ENCODE measurements at regions not wholly inside any gene's neighbourhood (a gene's known extent, or its start where the extent isn't known, plus 50 kb on each side); places are given as distances from the start of the nearest gene placed in this dataset.

GRCh38 chr2:238701341-238702206 is 146.3 kb upstream of the TWIST2 start:
- no peak for DNase-seq (ENCODE audit: low read depth)

GRCh38 chr2:238702276-238703052 is 145.4 kb upstream of the TWIST2 start:
- DNase-seq (ENCODE audit: low read depth), result no peak

DNA sequence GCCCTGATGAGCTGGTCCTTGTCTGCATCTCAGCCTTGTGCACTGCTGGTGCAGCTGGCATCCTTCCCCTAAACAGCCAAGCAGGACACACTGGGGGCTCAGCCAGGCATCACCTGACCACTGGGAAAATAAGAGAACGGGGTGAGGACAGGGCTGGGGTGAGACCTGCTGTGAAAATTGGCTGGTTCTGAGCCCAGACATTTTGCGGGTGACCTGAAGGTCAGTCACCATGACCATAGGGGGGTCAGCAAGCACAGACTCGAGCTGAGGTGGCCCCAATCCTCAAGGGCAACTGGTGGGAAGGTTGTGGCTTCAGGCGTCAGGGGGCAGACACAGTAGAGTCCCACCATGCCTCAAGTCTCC is 144.9 kb upstream of the TWIST2 start:
- DNase-seq (ENCODE audit: low read depth), result no peak

- DNase-seq (ENCODE audit: low read depth), result no peak
These were observed 144.4 kb upstream of the TWIST2 start for GRCh38 chr2:238703436-238703835.

DNA sequence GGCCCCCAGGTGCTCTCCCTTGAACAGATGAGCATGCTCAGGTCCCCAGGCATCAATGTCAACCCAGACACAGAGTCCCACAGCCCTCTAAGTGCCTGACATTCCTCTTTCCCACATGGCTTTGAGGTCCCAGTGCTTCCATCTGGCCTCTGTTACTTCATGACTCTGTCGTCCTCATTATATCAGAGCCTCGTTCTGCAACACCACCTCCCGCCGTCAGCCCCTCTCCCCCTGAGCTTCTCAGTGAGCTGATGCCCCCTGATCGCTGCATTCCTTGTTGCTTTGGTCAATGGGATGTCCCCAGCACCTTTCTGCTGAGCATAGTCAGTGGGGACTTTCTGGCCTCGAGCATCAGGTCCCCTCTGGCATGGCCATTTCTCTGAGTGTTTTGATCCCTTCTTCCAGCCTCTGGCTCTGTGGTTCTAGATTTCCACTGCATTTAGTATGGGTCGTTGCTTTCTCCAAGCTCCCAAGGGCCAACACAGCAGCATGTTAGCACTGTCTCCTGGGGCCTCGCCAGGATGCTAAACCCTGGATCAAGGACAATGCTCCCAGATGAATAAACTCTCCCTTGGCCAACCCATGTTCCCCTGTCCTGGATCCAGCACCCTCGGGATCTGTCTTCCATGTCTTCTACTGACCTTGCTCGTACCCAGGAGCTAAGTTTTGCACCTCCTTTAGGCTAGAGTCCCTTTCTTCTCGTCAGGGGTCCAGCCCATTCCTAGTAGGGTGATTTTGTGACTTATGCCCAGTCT is 143.2 kb upstream of the TWIST2 start:
- no peak for DNase-seq (ENCODE audit: low read depth)

GRCh38 chr2:238706163-238706562 is 141.7 kb upstream of the TWIST2 start:
- DNase-seq (ENCODE audit: low read depth), result no peak

DNA sequence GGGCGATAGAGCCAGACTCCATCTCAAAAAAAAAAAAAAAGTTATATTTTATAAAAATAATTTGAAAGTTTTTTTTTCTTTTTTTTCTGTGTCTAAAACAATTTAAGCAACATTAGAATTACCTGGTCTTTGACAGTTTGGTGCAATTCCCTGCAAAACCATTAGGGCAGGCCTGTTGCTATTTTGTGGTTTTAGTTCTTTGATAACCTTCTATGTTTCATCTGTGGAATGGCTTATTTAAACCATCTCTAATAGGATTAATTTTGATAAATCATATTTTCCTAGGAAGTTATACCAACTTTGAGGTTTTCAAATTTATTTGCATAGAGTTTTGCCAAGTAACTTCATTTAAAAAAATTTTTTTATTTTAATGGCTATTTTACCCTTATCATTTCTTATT is 141.2 kb upstream of the TWIST2 start:
- no peak for DNase-seq (ENCODE audit: low read depth)

DNA sequence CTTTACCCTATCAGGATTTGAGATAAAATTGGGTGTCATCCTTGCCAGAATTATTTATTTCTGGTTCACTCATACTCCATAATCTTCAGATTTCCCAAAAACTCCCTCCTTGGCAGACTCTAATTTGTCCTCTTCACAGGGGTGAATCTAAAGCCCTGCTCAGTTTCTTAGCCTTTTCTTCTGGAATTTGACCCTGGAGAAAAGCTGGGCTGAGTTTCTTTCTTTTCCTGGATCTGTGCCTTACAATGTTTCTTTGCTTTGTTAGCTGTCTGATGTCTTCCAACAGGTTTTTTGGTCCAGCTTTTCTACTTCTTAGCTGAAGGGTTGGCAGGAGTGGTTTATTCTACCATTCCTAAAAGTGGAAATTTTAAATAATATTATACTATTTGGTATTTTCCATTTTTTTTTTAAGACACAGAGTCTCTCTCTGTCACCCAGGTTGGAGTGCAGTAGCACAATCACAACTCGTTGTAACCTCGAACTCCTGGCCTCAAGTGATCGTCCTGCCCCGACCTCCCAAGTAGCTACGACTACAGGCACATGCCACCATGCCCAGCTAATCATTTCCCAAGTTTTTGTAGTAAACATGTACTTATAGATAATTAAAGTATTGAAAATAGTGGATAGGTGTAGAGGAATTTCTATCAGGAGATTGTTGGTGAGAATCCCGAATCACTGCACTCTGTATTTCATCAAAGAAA is 138.4 kb upstream of the TWIST2 start:
- no peak for DNase-seq (ENCODE audit: low read depth)

- no peak for DNase-seq (ENCODE audit: low read depth)
These were observed 137.7 kb upstream of the TWIST2 start for GRCh38 chr2:238710032-238710735.

DNA sequence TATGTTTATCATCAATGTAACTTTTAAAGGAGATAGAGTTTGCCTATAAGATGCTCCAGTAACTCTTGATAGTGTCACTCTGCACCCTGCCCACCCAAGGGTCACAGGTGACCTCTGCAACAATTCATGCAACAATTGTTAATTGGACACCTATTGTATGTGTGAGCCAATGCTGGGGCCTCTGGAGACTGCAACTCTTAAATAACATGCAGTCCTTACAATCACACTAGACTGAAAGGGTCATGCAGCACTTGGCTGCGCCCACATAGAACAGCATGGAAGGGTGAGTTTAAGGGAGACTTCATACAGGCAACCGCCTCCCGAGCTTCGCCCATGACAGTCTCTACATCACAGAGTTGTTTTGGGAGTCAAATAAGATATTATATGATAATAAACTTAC is 137.1 kb upstream of the TWIST2 start:
- no peak for DNase-seq (ENCODE audit: low read depth)

DNA sequence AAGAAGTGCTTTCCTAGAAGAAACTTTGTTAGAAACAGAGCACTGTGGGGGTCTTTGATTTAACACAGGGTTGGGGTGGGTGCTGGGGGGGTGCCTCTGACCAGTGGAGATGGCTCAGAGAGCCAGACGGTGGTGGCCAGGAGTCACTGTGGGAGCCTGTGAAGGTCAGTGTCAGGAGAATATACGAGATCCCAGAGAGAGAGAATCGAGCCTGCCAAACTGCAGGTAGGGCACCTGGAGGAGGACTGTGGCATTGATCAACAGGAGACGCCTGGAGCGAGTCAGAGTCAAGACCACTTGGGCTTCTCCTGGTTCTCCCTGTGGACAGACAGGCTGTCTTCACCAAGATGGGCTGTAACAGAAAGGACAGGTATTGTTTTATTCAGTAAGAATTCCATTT is 136.5 kb upstream of the TWIST2 start:
- DNase-seq (ENCODE audit: low read depth), result no peak

- DNase-seq (ENCODE audit: low read depth), result no peak
These were observed 135.9 kb upstream of the TWIST2 start for GRCh38 chr2:238712011-238712410.

GRCh38 chr2:238713198-238713826 is 134.6 kb upstream of the TWIST2 start:
- no peak for DNase-seq (ENCODE audit: low read depth)

- no peak for DNase-seq (ENCODE audit: low read depth)
These were observed 133.8 kb upstream of the TWIST2 start for GRCh38 chr2:238714038-238714528.

GRCh38 chr2:238716171-238716570 is 131.7 kb upstream of the TWIST2 start:
- DNase-seq (ENCODE audit: low read depth), result no peak

- DNase-seq (ENCODE audit: low read depth), result no peak
These were observed 131.3 kb upstream of the TWIST2 start for GRCh38 chr2:238716585-238716984.

GRCh38 chr2:238717084-238717483 is 130.8 kb upstream of the TWIST2 start:
- no peak for DNase-seq (ENCODE audit: low read depth)

- no peak for DNase-seq (ENCODE audit: low read depth)
These were observed 128.2 kb upstream of the TWIST2 start for GRCh38 chr2:238719641-238720040.

DNA sequence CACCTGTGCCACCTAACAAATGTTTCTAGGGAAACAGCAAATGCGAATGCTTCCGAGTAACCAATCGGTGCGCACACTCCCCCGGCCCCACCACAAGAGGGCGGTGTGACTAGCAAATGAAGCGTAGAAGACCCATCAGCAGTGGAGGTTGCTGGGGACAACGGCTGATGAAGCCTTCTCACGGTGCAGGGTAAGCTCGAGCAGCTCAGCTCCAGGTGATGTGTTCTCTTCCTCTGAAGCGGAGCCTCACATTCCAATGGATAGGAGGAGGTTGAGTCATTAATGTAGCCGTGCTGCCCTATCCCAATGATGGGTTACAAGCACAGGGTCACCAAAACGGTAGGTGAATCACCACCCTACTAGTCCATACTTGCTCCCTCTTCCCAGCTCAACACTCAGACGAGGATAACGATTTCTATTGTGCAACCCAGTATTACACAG is 127.6 kb upstream of the TWIST2 start:
- no peak for DNase-seq (ENCODE audit: low read depth)

- no peak for DNase-seq (ENCODE audit: low read depth)
These were observed 125.7 kb upstream of the TWIST2 start for GRCh38 chr2:238722181-238722580.

DNA sequence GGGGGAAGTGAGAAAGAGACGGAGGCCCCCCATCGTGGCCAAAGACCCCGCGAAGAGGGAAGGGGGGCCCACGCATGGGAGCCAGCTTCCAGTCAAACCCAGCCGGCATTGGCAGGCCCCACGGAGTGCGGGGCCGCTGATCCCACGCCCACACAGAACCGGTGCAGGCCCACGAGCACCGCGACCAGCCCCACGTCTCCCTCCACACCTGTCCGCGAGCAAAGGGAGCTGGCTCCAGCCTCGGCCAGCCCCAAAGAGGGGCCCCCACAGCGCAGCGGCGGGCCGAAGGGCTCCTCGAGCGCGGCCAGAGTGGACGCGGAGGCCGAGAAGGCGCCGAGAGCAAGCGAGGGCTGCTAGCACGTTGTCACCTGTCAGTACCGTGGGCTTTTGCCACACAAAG is 125.0 kb upstream of the TWIST2 start:
- no peak for DNase-seq (ENCODE audit: low read depth)
